Neutrophil (primary cell): ENCODE measurements at regions not wholly inside any gene's neighbourhood (a gene's known extent, or its start where the extent isn't known, plus 50 kb on each side); places are given as distances from the start of the nearest gene placed in this dataset.
"Not testable (repeated sequence)": the region's sequence is repeated elsewhere in the genome, so short reads cannot be mapped to it uniquely, and the experiment has no call there.

Source experiments
- H3K27ac ChIP-seq: fragments of 200-600 bp; sonication (generic); 2 replicates; pipeline ENCODE4 v1.5.1; 2016; ENCODE audit warnings: mild to moderate bottlenecking, moderate library complexity
- H3K27me3 ChIP-seq: fragments of 200-600 bp; sonication (generic); 2 replicates; pipeline ENCODE4 v1.6.0; 2016; ENCODE audit warnings: mild to moderate bottlenecking
- H3K36me3 ChIP-seq: fragments of 200-600 bp; sonication (generic); 2 replicates; pipeline ENCODE4 v1.5.1; 2017
- H3K4me1 ChIP-seq, 2 experiments: fragments of 200-600 bp in 1 of 2; sonication (generic) in 1 of 2; 1 replicate in 1 of 2; 2 replicates in 1 of 2; pipeline versions ENCODE4 v1.5.1 to v1.6.1; 2013 to 2016; ENCODE audit warnings: low read depth in 1 of 2, low read length in 1 of 2, mild to moderate bottlenecking in 1 of 2, moderate library complexity in 1 of 2; ENCODE audit not compliant: control insufficient read depth in 1 of 2, insufficient read depth in 1 of 2
- H3K4me3 ChIP-seq, 2 experiments: fragments of 200-600 bp in 1 of 2; sonication (generic) in 1 of 2; 1 replicate in 1 of 2; 2 replicates in 1 of 2; pipeline ENCODE4 v1.5.1; 2013 to 2016; ENCODE audit warnings: low read depth in 1 of 2, low read length in 1 of 2, mild to moderate bottlenecking in 1 of 2, moderate library complexity in 1 of 2
- H3K9me3 ChIP-seq: fragments of 200-600 bp; sonication (generic); 2 replicates; pipeline ENCODE4 v1.5.1; 2016
- CTCF ChIP-seq: fragments of 200-600 bp; sonication (generic); IDR thresholded peaks from 2 replicates; pipeline ENCODE4 v1.5.1; 2016; ENCODE audit warnings: antibody characterized with exemption

DNA sequence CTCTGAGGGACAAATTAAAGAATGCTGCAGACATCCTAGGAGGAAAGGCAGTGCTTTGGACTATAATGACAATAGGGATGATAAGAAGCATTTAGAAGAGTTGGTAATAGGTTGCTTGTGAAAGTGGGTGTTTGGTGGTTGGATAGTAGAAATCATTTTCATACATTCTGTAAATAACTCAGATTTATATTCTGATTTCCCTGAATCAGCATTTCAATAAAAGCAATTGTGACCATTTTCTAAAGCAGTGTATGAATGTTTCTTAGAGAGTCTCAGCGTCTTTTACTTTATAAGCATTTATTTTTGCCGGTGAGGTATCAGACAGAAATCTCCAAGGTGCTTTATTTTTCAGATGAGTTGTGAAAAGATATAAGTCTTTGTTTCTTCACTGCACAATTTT, 1099.0 kb upstream of the LRRTM1 start:
- Histone ChIP-seq H3K36me3 (no peaks in the 10 kb centered on the region), H3K27me3 (no peaks in the 10 kb centered on the region), H3K9me3 (no peaks in the 10 kb centered on the region), H3K4me1 (no peaks in the 10 kb centered on the region), H3K27ac (no peak overlapping the region), H3K4me3 (no peak overlapping the region)
- no peak for TF ChIP-seq CTCF

DNA sequence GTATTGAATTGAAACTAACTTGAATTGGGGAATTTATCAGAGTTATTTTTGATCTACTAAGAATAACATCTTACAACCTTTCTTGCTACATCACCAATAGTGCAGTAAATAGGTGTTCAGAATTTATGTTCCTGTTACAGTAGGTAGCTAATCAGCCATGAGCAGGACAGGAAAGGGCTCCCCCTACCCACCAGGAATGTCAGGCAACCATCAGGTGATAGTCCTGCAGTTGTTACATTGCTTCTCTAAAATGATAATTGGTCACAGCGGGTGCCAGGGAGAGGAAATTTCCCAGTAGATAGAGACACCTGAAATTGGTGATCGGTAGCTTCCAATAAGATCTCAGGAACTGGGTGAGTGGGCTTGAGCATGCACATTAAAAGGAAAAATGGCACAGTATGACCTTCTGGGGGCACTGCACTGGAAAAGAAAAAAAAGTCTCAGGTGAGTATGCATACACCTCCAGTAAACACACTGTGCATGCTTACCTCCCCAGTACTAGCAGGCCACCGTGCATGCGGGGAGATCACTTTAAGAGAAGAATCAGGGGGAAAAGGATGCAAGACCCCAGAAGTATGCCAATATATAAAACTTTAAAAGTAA, 1092.0 kb upstream of the LRRTM1 start:
- Histone ChIP-seq H3K4me1 (no peaks in the 10 kb centered on the region), H3K4me3 (no peak overlapping the region), H3K27ac (no peak overlapping the region), H3K36me3 (no peaks in the 10 kb centered on the region), H3K9me3 (peaks cover 3% of the 10 kb centered on the region), H3K27me3 (no peaks in the 10 kb centered on the region)
- no peak for TF ChIP-seq CTCF

- Histone ChIP-seq H3K9me3 (peaks cover 3% of the 10 kb centered on the region), H3K27me3 (no peaks in the 10 kb centered on the region), H3K27ac (no peak overlapping the region), H3K36me3 (no peaks in the 10 kb centered on the region), H3K4me3 (no peak overlapping the region), H3K4me1 (no peaks in the 10 kb centered on the region)
- TF ChIP-seq CTCF, result no peak
Measured at GRCh38 chr2:81395746-81396145, 1091.2 kb upstream of the LRRTM1 start.

- H3K9me3 ChIP-seq, result no peaks in the 10 kb centered on the region
- TF ChIP-seq CTCF, result no peak
- no peaks in the 10 kb centered on the region for H3K27me3 ChIP-seq
- no peak overlapping the region for H3K4me3 ChIP-seq
- H3K36me3 ChIP-seq, result no peaks in the 10 kb centered on the region
- H3K4me1 ChIP-seq, result no peaks in the 10 kb centered on the region
- H3K27ac ChIP-seq, result no peak overlapping the region
Measured at GRCh38 chr2:81389203-81389602, 1084.7 kb upstream of the LRRTM1 start.

- Histone ChIP-seq H3K27ac (no peak overlapping the region), H3K9me3 (no peaks in the 10 kb centered on the region), H3K4me1 (no peaks in the 10 kb centered on the region), H3K27me3 (no peaks in the 10 kb centered on the region), H3K4me3 (no peak overlapping the region), H3K36me3 (no peaks in the 10 kb centered on the region)
- TF ChIP-seq CTCF, result no peak
Measured at GRCh38 chr2:81363800-81364199, 1059.2 kb upstream of the LRRTM1 start.

GRCh38 chr2:81362468-81362867, 1057.9 kb upstream of the LRRTM1 start:
- not testable (repeated sequence) for H3K27me3 ChIP-seq, H3K36me3 ChIP-seq, H3K9me3 ChIP-seq, H3K27ac ChIP-seq, H3K4me3 ChIP-seq, H3K4me1 ChIP-seq
